HepG2 (cell line): ENCODE measurements at regions not wholly inside any gene's neighbourhood (a gene's known extent, or its start where the extent isn't known, plus 50 kb on each side); places are given as distances from the start of the nearest gene placed in this dataset.

Experiments used
- ATAC-seq: fragments of 200-7000 bp; cut with Tn5 transposase; 3 replicates; pipeline ENCODE4 v1.9.1; 2020; ENCODE audit warnings: mild to moderate bottlenecking, moderate library complexity
- BruUV-seq: library from RNA; stranded (reverse); fragments of 400-500 nt; replicated peaks from 2 replicates; lab custom pipeline; 2021; lab: Mats Ljungman, UMichigan
- CTCF ChIA-PET: fragments of 300-600 bp; formaldehyde crosslinking; extraction: SDS; loops from one replicate; lab custom pipeline; 2021; ENCODE audit warnings: low total read pairs, inconsistent platforms, low intra/inter-chr PET ratio; lab: Yijun Ruan, JAX
- POLR2A ChIA-PET: fragments of 350-600 bp; sonication (Branson Sonifier 250); formaldehyde crosslinking; loops from one replicate; lab custom pipeline; 2020; ENCODE audit warnings: antibody characterized with exemption, inconsistent platforms; lab: Yijun Ruan, JAX
- DNase-seq: peaks from one replicate; pipeline ENCODE4 v3.0.0-alpha.2; 2015; ENCODE audit warnings: low spot score
- FAIRE-seq: peaks from 3 replicates; lab custom pipeline; 2011; peaks lifted over from hg19 to GRCh38; lab: Jason Lieb, UNC
- H2AFZ ChIP-seq: one replicate; pipeline ENCODE4 v1.6.1; 2011; ENCODE audit warnings: low read length, inconsistent platforms
- H3K27ac ChIP-seq: fragments of 300-600 bp; 3 replicates; pipeline ENCODE4 v1.8.0; 2011; ENCODE audit warnings: mixed run types, mild to moderate bottlenecking, mixed read lengths, low read length, inconsistent platforms; ENCODE audit not compliant: insufficient read depth; ENCODE audit errors: extremely low read length
- H3K27me3 ChIP-seq, 2 experiments: fragments of 200-600 bp in 1 of 2; 2 replicates in 1 of 2; 3 replicates in 1 of 2; pipeline versions ENCODE4 v1.6.0 to v1.8.0; 2011; ENCODE audit warnings: low read length in 2 of 2, mild to moderate bottlenecking in 2 of 2, moderate library complexity in 2 of 2, inconsistent platforms in 1 of 2; ENCODE audit not compliant: insufficient read depth in 2 of 2, control insufficient read depth in 1 of 2
- H3K36me3 ChIP-seq, 2 experiments: fragments of 200-600 bp in 1 of 2; replicated peaks in 1 of 2; 2 replicates in 1 of 2; 3 replicates in 1 of 2; pipeline versions ENCODE4 v1.5.1 to v1.8.0; 2011; ENCODE audit warnings: low read length in 2 of 2, inconsistent platforms in 1 of 2; ENCODE audit not compliant: insufficient read depth in 2 of 2, control insufficient read depth in 1 of 2
- H3K4me1 ChIP-seq: 2 replicates; pipeline ENCODE4 v1.5.1; 2012; ENCODE audit warnings: low read length, inconsistent platforms; ENCODE audit not compliant: insufficient read depth
- H3K4me2 ChIP-seq: 2 replicates; pipeline ENCODE4 v1.6.0; 2011; ENCODE audit warnings: low read depth, low read length, inconsistent platforms
- H3K4me3 ChIP-seq, 3 experiments: fragments of 200-600 bp in 1 of 3; sonication (generic), shearing (Covaris generic) in 1 of 3; replicated peaks in 1 of 3; 2 replicates each; pipeline ENCODE4 v1.5.1; 2011 to 2016; ENCODE audit warnings: low read length in 3 of 3, inconsistent platforms in 2 of 3, low read depth in 2 of 3, mild to moderate bottlenecking in 2 of 3, control low read depth in 1 of 3, mixed read lengths in 1 of 3; ENCODE audit not compliant: insufficient read depth in 1 of 3
- H3K79me2 ChIP-seq: one replicate; pipeline ENCODE4 v1.6.1; 2011; ENCODE audit warnings: low read length, inconsistent platforms; ENCODE audit not compliant: insufficient read depth
- H3K9ac ChIP-seq: 2 replicates; pipeline ENCODE4 v1.6.0; 2011; ENCODE audit warnings: mild to moderate bottlenecking, low read depth, low read length, inconsistent platforms; ENCODE audit not compliant: insufficient read depth
- H3K9me3 ChIP-seq: 2 replicates; pipeline ENCODE4 v1.5.1; 2012; ENCODE audit warnings: mild to moderate bottlenecking, low read length
- H4K20me1 ChIP-seq: 2 replicates; pipeline ENCODE4 v1.6.0; 2011; ENCODE audit warnings: inconsistent platforms, mild to moderate bottlenecking, low read length, moderate library complexity; ENCODE audit not compliant: insufficient read depth
- GATAD1 ChIP-seq: IDR thresholded peaks from 2 replicates; pipeline ENCODE4 v1.6.1; 2016; ENCODE audit warnings: missing genetic modification reagents, missing compliant biosample characterization
- GMEB2 ChIP-seq: IDR thresholded peaks from 2 replicates; pipeline ENCODE4 v1.6.1; 2016; ENCODE audit warnings: missing biosample characterization, missing genetic modification reagents, low read depth
- HMG20A ChIP-seq: IDR thresholded peaks from 2 replicates; pipeline ENCODE4 v1.6.1; 2016; ENCODE audit warnings: borderline replicate concordance
- HOXA7 ChIP-seq: sonication (generic); formaldehyde crosslinking; IDR thresholded peaks from 2 replicates; pipeline ENCODE4 v1.8.1; 2022; ENCODE audit warnings: mild to moderate bottlenecking, missing genetic modification reagents, moderate library complexity
- KDM4B ChIP-seq: sonication (generic); formaldehyde crosslinking; IDR thresholded peaks from 2 replicates; pipeline ENCODE4 v1.4.0; 2020; ENCODE audit warnings: missing genetic modification reagents
- MXD3 ChIP-seq: IDR thresholded peaks from 2 replicates; pipeline ENCODE4 v1.6.1; 2016; ENCODE audit warnings: mild to moderate bottlenecking, missing biosample characterization, missing genetic modification reagents
- MXD4 ChIP-seq: IDR thresholded peaks from 2 replicates; pipeline ENCODE4 v1.6.1; 2016; ENCODE audit warnings: mild to moderate bottlenecking, missing biosample characterization, missing genetic modification reagents
- NFYB ChIP-seq: sonication (generic); formaldehyde crosslinking; IDR thresholded peaks from 2 replicates; pipeline ENCODE4 v1.4.0; 2020; ENCODE audit warnings: missing genetic modification reagents
- PCBP2 ChIP-seq: fragments of 200-400 bp; formaldehyde crosslinking; optimal IDR thresholded peaks from 2 replicates; pipeline ENCODE3; 2018; ENCODE audit warnings: low read length, low read depth; ENCODE audit not compliant: poor library complexity, severe bottlenecking
- SP1 ChIP-seq, 2 experiments: fragments of 450-650 bp in 1 of 2; sonication (generic) in 1 of 2; formaldehyde crosslinking in 1 of 2; IDR thresholded peaks; 2 replicates each; pipeline versions ENCODE4 v1.4.0 to v1.6.1; 2016 to 2020; ENCODE audit warnings: missing genetic modification reagents in 1 of 2
- ZFP36L2 ChIP-seq: sonication (generic); formaldehyde crosslinking; IDR thresholded peaks from 2 replicates; pipeline ENCODE4 v1.4.0; 2020; ENCODE audit warnings: missing genetic modification reagents
- ZFP41 ChIP-seq: sonication (generic); formaldehyde crosslinking; IDR thresholded peaks from 2 replicates; pipeline ENCODE4 v1.4.0; 2020; ENCODE audit warnings: mild to moderate bottlenecking, missing genetic modification reagents, borderline replicate concordance
- ZNF275 ChIP-seq: sonication (generic); formaldehyde crosslinking; IDR thresholded peaks from 2 replicates; pipeline ENCODE4 v1.8.0; 2022; ENCODE audit warnings: missing genetic modification reagents, mild to moderate bottlenecking, inconsistent platforms, borderline replicate concordance
- ZNF773 ChIP-seq: sonication (generic); formaldehyde crosslinking; IDR thresholded peaks from 2 replicates; pipeline ENCODE4 v1.4.0; 2020; ENCODE audit warnings: missing genetic modification reagents, borderline replicate concordance
- ZNF83 ChIP-seq: sonication (generic); formaldehyde crosslinking; IDR thresholded peaks from 2 replicates; pipeline ENCODE4 v1.4.0; 2020; ENCODE audit warnings: missing genetic modification reagents, mild to moderate bottlenecking, borderline replicate concordance
- ZNF839 ChIP-seq: sonication (generic); formaldehyde crosslinking; IDR thresholded peaks from 2 replicates; pipeline ENCODE4 v1.4.0; 2020; ENCODE audit warnings: missing genetic modification reagents, mild to moderate bottlenecking, borderline replicate concordance
- WGBS: methylation state at CpG from one replicate; pipeline ENCODE4 v1.1.6; 2017; ENCODE audit warnings: low lambda C conversion rate; 5-methylcytosine and 5-hydroxymethylcytosine counted together
- in situ Hi-C: cut with HindIII; loops from 2 replicates; pipeline ENCODE4 v1.10.0; 2017; ENCODE audit warnings: low pct_unique_long_range_greater_than_20kb; ENCODE audit not compliant: extremely low pct_ligation_motif_present
- intact Hi-C: fragments of 100-400 bp; cut with micrococcal nuclease; formaldehyde crosslinking; loops from one replicate; pipeline ENCODE4 v1.10.0; 2022; ENCODE audit not compliant: unreplicated experiment

DNA sequence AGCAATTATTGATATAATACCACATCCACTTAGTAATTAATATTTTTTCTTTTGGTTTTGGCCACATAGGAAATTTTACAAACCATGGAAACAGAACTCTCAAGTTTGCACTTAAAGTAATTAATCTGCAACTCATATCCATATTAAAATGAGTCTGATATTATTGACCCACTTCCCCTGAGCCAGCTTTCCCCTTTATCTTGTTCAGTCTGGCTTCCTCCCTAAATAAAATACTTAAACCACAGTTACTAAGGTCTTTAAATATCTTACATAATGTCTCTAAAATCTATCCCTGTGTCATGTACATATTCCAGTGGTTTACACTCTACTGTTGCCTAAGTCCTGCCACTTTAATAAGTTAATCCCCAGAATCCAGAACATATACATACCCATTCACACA, 564.9 kb upstream of the FSHR start (continued):
- TF ChIP-seq HOXA7 (CRISPR knock-in tag) = no peak

GRCh38 chr2:49715597-49715996, 561.3 kb upstream of the FSHR start:
- in situ Hi-C loops (no loop called here), intact Hi-C loops (no loop called here)
- Histone ChIP-seq H3K36me3 (no peaks in the 10 kb centered on the region), H3K9ac (no peak overlapping the region), H4K20me1 (no peaks in the 10 kb centered on the region), H3K4me3 (no peak overlapping the region), H3K27ac (no peak overlapping the region), H3K4me2 (no peak overlapping the region), H3K4me1 (no peaks in the 10 kb centered on the region), H3K27me3 (no peaks in the 10 kb centered on the region), H3K79me2 (no peaks in the 10 kb centered on the region), H3K9me3 (no peaks in the 10 kb centered on the region), H2AFZ (no peak overlapping the region)
- FAIRE-seq = no peak
- CTCF ChIA-PET = no interaction called here
- POLR2A ChIA-PET = no interaction called here
- no peak for ATAC-seq
- no TSS peak for BruUV-seq
- TF ChIP-seq ZNF839 (CRISPR knock-in tag) (no peak), KDM4B (CRISPR knock-in tag) (no peak), MXD3 (CRISPR knock-in tag) (no peak)
- no peak for DNase-seq
- 1% methylated on average over 4 of the region's 4 CpGs for WGBS

- no TSS peak for BruUV-seq
- Histone ChIP-seq H3K4me1 (no peaks in the 10 kb centered on the region), H3K4me3 (no peak overlapping the region), H3K27ac (no peak overlapping the region), H4K20me1 (no peaks in the 10 kb centered on the region), H3K4me2 (no peak overlapping the region), H3K27me3 (no peaks in the 10 kb centered on the region), H3K9me3 (no peaks in the 10 kb centered on the region), H3K36me3 (no peaks in the 10 kb centered on the region), H3K79me2 (no peaks in the 10 kb centered on the region), H2AFZ (no peak overlapping the region), H3K9ac (no peak overlapping the region)
- ATAC-seq (no peak; the same call in 2 of the 3 replicates), DNase-seq (no peak), FAIRE-seq (no peak)
- intact Hi-C loops (no loop called here), in situ Hi-C loops (no loop called here)
- ChIA-PET CTCF (no interaction called here), POLR2A (no interaction called here)
- WGBS = no CpG with 5 or more reads among the region's 2 CpGs
- TF ChIP-seq ZNF839 (CRISPR knock-in tag) (no peak), GATAD1 (no peak), ZNF83 (CRISPR knock-in tag) (no peak), HMG20A (no peak), ZFP41 (CRISPR knock-in tag) (no peak), SP1 (IDR thresholded peaks at IDR 0.05) (no peak), SP1 (CRISPR knock-in tag; IDR thresholded peaks at IDR 0.05) (no peak), ZFP36L2 (CRISPR knock-in tag) (no peak), GMEB2 (CRISPR knock-in tag) (no peak), ZNF773 (CRISPR knock-in tag) (no peak), MXD4 (CRISPR knock-in tag) (no peak), NFYB (no peak), ZNF275 (CRISPR knock-in tag) (no peak), PCBP2 (no peak)
Measured at GRCh38 chr2:49714454-49714853, 560.1 kb upstream of the FSHR start.
